ENCODE measurements at regions not wholly inside any gene's neighbourhood (a gene's known extent, or its start where the extent isn't known, plus 50 kb on each side); places are given as distances from the start of the nearest gene placed in this dataset.

GRCh38 chr4:182139491-182139890 is 103.7 kb upstream of the TENM3 start:
- no peak for DNase-seq (ENCODE audit: extremely low read depth in 1 of 2, low read depth in 1 of 2)

DNA sequence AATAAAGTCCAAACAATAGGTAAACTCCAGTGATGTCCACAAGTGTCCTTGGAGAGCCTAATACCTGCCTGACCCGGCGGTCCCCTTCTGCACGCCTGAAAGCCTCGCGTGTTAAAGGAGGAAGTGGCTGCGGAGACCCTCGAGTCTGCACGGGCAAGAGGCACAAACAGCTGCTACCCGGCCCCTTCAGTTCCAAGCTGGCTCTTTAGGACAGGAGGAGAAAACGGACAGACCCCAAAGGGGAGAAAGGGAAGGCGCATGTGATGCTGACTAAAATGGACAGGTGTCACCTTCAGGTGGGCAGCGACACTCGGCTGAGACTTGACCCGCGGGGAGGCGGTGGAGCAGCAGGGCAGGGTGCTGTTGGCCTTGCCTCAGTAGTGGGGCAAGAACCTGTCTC is 102.7 kb upstream of the TENM3 start:
- no peak for DNase-seq (ENCODE audit: extremely low read depth in 1 of 2, low read depth in 1 of 2)

- DNase-seq (ENCODE audit: extremely low read depth in 1 of 2, low read depth in 1 of 2), result no peak
Observed at GRCh38 chr4:182141061-182141460, 102.1 kb upstream of the TENM3 start.

DNA sequence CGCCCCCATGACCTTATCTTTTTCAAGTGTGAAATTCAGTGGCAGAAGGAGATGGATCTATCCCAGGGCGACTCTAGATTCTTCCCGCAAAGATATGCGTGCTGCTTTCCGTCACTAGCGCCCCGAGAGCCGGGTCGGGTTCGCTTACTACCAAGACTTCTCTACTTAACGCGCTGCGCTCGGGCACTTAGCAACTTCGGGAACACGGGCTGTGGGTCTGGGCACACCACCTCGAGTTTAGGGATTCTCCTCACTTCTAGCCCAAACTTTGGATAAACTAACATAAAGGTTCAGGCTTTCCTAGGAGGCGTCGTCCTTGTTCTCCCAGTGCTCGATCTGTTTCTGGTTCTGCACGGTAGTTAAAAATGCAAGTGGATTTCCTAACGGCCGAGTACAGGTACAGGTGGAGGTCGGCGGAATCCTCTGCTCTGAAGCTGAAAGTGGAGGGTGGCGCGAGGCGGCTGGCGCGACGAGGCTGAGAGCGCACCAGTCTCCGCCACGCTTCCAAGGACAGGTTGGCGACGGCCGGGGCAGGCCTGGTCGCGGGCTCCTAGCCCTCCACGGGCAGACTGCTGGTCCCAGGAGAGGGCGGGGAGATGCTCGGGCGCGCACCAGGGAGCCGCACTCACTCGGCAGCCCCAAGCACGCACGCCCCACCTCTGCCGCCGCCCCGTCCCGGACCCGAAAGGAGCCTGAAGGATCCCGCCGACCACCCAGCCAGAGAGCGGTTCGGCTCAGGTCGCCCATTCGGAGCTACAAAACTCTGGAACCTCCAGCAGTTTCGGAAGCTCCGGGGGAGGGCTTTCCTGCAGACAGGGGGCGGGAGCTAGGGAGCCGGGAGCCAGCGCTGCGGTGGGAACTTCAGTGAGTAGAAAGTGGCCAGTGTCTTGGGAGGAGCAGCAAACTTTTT is 100.8 kb upstream of the TENM3 start:
- no peak for DNase-seq (ENCODE audit: extremely low read depth in 1 of 2, low read depth in 1 of 2)

GRCh38 chr4:182143086-182143821 is 99.9 kb upstream of the TENM3 start:
- DNase-seq (ENCODE audit: extremely low read depth in 1 of 2, low read depth in 1 of 2), result no peak

GRCh38 chr4:182143822-182144625 is 99.2 kb upstream of the TENM3 start:
- DNase-seq (ENCODE audit: extremely low read depth in 1 of 2, low read depth in 1 of 2), result no peak

- no peak for DNase-seq (ENCODE audit: extremely low read depth in 1 of 2, low read depth in 1 of 2)
Observed at GRCh38 chr4:182144626-182145333, 98.4 kb upstream of the TENM3 start.

DNA sequence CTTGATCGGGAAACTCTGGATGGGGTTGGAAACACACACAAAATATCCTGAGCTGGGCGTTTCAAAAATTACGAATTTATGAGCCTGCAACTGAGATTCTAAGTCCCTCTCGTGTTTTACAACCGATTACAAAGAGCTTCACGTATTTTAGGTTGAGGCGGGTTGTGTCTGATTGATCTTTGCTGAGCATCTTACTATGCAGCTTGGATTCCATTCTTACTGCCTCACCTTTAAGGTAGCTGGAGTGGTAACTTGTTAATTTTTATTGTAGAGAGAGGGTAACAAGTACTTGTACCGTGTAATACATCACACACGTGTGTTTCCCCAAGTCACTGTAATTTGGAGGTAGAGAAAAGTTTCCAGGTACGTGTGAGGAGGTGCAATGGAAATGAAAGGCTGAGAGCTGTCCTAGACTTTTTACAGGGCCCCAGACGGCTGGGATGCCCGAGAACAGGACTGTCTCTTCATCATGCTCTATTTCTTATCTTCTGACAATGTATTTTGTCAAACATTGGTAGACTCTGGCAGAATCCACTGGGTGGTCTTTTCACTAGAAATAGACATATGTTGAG is 97.8 kb upstream of the TENM3 start:
- DNase-seq (ENCODE audit: extremely low read depth in 1 of 2, low read depth in 1 of 2), result no peak

- no peak for DNase-seq (ENCODE audit: extremely low read depth in 1 of 2, low read depth in 1 of 2)
Observed at GRCh38 chr4:182147391-182147790, 95.8 kb upstream of the TENM3 start.

DNA sequence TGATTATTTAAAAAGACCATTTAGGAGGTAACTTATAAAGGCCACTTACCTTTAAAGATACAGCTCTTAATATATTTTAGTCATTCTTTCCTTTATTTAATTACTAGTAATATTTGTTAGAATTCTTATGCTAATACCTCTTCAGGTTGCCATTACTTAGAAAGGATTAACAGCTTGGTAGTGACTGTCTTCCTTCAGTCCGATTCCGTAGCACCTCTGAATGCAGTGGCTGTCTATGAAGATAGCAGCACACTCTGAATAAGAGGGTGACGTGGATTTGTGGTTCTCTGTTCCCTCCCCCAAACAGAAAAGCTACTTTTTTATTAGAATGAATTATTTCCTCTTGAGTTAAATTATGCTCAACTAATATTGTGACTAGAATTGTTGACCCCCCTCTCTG is 92.6 kb upstream of the TENM3 start:
- no peak for DNase-seq (ENCODE audit: extremely low read depth in 1 of 2, low read depth in 1 of 2)

DNA sequence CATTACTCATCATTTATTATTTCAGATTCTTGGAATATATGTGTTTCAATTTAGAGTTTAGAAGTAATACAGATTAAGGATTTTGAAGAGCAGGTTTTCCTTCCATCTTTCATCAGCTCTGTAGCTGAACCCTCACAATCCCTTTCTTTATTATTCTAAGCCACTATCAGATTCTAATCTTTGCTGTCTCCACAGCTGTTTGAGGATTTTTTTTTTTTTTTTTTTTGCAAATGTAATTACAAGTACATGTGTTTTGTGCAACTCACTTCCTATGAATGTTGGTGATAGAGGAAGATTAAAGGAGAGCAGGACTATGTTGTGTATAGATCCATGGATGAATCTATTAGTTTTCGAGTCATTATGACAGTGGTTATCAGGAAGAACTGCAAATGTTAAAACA is 87.4 kb upstream of the TENM3 start:
- DNase-seq (ENCODE audit: extremely low read depth in 1 of 2, low read depth in 1 of 2), result no peak

- DNase-seq (ENCODE audit: extremely low read depth in 1 of 2, low read depth in 1 of 2), result no peak
Observed at GRCh38 chr4:182163180-182163579, 80.0 kb upstream of the TENM3 start.

- no peak for DNase-seq (ENCODE audit: extremely low read depth in 1 of 2, low read depth in 1 of 2)
Observed at GRCh38 chr4:182169572-182169971, 73.6 kb upstream of the TENM3 start.

GRCh38 chr4:182169987-182170386 is 73.2 kb upstream of the TENM3 start:
- DNase-seq (ENCODE audit: extremely low read depth in 1 of 2, low read depth in 1 of 2), result no peak

GRCh38 chr4:182170417-182170935 is 72.7 kb upstream of the TENM3 start:
- no peak for DNase-seq (ENCODE audit: extremely low read depth in 1 of 2, low read depth in 1 of 2)

GRCh38 chr4:182174979-182175378 is 68.2 kb upstream of the TENM3 start:
- DNase-seq (ENCODE audit: extremely low read depth in 1 of 2, low read depth in 1 of 2), result no peak

- no peak for DNase-seq (ENCODE audit: extremely low read depth in 1 of 2, low read depth in 1 of 2)
Observed at GRCh38 chr4:182175788-182176519, 67.2 kb upstream of the TENM3 start.

- DNase-seq (ENCODE audit: extremely low read depth in 1 of 2, low read depth in 1 of 2), result no peak
Observed at GRCh38 chr4:182177166-182177565, 66.0 kb upstream of the TENM3 start.

DNA sequence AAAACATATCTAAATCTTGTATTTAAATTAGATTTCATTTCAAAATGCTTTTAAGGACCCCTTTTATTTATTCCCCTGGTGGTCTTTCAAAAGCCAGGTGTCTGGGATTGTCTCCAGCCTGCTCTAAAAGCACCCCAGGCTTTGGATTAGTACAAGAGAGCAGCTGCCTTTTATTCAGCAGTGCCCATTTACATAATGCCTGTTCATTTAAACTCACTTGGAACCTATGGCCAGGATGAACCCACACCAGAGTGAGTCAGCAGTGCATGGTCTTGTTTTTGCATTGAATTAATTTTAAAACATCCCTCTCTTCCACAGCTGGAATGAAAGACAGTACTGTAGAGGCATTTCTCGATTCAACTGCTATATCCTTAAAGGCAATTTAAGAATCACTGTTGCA is 64.1 kb upstream of the TENM3 start:
- DNase-seq (ENCODE audit: extremely low read depth in 1 of 2, low read depth in 1 of 2), result no peak
